ENCODE measurements at regions not wholly inside any gene's neighbourhood (a gene's known extent, or its start where the extent isn't known, plus 50 kb on each side); places are given as distances from the start of the nearest gene placed in this dataset.

DNA sequence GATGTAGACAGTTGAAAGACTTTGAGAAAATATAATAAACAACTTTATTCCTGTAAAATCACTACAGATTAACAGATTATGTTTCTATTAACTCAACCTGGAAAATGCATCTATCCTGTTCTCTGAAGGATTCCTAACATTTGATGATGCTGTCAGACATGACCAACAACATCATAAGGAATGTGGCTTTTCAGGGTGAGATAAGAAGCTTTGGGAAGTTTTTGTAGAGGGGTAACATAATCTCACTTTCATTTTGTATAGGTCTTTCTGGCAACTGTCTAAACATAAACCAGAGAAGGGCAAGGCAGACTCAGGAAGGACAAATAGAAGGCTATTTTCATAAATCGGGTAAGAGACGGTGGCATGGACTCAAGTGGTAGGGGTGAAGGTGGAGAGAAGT is 112.2 kb downstream of the TES start:
- peaks cover 9 to 50% of the 10 kb centered on the region in 2 experiments for H3K4me1 ChIP-seq (ENCODE audit: control insufficient read depth in 1 of 2, insufficient read depth in 2 of 2, low read length in 2 of 2)
- RAD21 ChIA-PET (ENCODE audit: low non-redundant PET in 1 of 2, low total read pairs in 2 of 2, uncharacterized antibody in 2 of 2, unreplicated experiment in 2 of 2): no interaction called here
- no peak overlapping the region for H3K9ac ChIP-seq (ENCODE audit: low read length)
- TF ChIP-seq SP1 (IDR thresholded peaks at IDR 0.05; ENCODE audit: low read depth) (no peak), EGR1 (IDR thresholded peaks at IDR 0.05; ENCODE audit: low read depth) (no peak), CEBPB (IDR thresholded peaks at IDR 0.05; ENCODE audit: low read depth) (no peak), EZH2phosphoT487 (IDR thresholded peaks at IDR 0.05; ENCODE audit: borderline replicate concordance) (no peak), ELF1 (IDR thresholded peaks at IDR 0.05; ENCODE audit: borderline replicate concordance, low read depth) (no peak), CBX3 (IDR thresholded peaks at IDR 0.05; ENCODE audit: low read depth) (no peak), SRF (IDR thresholded peaks at IDR 0.05; ENCODE audit: low read depth) (no peak)
- TF ChIP-seq, protein P1, sequence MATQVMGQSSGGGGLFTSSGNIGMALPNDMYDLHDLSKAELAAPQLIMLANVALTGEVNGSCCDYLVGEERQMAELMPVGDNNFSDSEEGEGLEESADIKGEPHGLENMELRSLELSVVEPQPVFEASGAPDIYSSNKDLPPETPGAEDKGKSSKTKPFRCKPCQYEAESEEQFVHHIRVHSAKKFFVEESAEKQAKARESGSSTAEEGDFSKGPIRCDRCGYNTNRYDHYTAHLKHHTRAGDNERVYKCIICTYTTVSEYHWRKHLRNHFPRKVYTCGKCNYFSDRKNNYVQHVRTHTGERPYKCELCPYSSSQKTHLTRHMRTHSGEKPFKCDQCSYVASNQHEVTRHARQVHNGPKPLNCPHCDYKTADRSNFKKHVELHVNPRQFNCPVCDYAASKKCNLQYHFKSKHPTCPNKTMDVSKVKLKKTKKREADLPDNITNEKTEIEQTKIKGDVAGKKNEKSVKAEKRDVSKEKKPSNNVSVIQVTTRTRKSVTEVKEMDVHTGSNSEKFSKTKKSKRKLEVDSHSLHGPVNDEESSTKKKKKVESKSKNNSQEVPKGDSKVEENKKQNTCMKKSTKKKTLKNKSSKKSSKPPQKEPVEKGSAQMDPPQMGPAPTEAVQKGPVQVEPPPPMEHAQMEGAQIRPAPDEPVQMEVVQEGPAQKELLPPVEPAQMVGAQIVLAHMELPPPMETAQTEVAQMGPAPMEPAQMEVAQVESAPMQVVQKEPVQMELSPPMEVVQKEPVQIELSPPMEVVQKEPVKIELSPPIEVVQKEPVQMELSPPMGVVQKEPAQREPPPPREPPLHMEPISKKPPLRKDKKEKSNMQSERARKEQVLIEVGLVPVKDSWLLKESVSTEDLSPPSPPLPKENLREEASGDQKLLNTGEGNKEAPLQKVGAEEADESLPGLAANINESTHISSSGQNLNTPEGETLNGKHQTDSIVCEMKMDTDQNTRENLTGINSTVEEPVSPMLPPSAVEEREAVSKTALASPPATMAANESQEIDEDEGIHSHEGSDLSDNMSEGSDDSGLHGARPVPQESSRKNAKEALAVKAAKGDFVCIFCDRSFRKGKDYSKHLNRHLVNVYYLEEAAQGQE (IDR thresholded peaks at IDR 0.05; ENCODE audit: low read depth): no peak
- TF ChIP-seq, protein P2, sequence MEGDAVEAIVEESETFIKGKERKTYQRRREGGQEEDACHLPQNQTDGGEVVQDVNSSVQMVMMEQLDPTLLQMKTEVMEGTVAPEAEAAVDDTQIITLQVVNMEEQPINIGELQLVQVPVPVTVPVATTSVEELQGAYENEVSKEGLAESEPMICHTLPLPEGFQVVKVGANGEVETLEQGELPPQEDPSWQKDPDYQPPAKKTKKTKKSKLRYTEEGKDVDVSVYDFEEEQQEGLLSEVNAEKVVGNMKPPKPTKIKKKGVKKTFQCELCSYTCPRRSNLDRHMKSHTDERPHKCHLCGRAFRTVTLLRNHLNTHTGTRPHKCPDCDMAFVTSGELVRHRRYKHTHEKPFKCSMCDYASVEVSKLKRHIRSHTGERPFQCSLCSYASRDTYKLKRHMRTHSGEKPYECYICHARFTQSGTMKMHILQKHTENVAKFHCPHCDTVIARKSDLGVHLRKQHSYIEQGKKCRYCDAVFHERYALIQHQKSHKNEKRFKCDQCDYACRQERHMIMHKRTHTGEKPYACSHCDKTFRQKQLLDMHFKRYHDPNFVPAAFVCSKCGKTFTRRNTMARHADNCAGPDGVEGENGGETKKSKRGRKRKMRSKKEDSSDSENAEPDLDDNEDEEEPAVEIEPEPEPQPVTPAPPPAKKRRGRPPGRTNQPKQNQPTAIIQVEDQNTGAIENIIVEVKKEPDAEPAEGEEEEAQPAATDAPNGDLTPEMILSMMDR (IDR thresholded peaks at IDR 0.05 in 2 of 3, conservative IDR thresholded peaks at IDR 0.05 in 1 of 3; ENCODE audit: borderline replicate concordance in 1 of 3, insufficient read depth in 1 of 3, low read depth in 2 of 3, low read length in 2 of 3): no peak
- H2AFZ ChIP-seq (ENCODE audit: low read depth, low read length, poor library complexity, severe bottlenecking): no peak overlapping the region
- POLR2A ChIA-PET: no interaction called here
- no peak for ATAC-seq
- no peak overlapping the region for H3K27ac ChIP-seq (ENCODE audit: low read depth, low read length)
- H3K4me3 ChIP-seq (replicated peaks in 1 of 2; ENCODE audit: low read depth in 1 of 2, low read length in 2 of 2): no peak overlapping the region
- H3K36me3 ChIP-seq (ENCODE audit: control insufficient read depth in 1 of 2, insufficient read depth in 2 of 2, low read length in 2 of 2): peaks cover 0 to 14% of the 10 kb centered on the region in 2 experiments; a peak in 1 of 4 replicates
- BruUV-seq (replicated peaks): no TSS peak
- no peaks in the 10 kb centered on the region for H3K27me3 ChIP-seq (ENCODE audit: insufficient read depth, low read length)
- no peaks in the 10 kb centered on the region for H3K79me2 ChIP-seq (ENCODE audit: insufficient read depth, low read length)
- CTCF ChIA-PET: no interaction called here
- no peaks in the 10 kb centered on the region for H3K9me3 ChIP-seq (ENCODE audit: control insufficient read depth in 1 of 2, insufficient read depth in 1 of 2, low read depth in 1 of 2, low read length in 2 of 2)
- H3K9me2 ChIP-seq (ENCODE audit: insufficient read depth): no peaks in the 10 kb centered on the region
- intact Hi-C loops (cut with micrococcal nuclease): no loop called here
- no peak overlapping the region for H3K4me2 ChIP-seq (ENCODE audit: low read length)
- H4K20me1 ChIP-seq (ENCODE audit: insufficient read depth): no peaks in the 10 kb centered on the region
- no peak for DNase-seq (ENCODE audit: low read depth, low spot score)

Data from HCT116 (cell line).